Stomach (tissue), 4 donors: ENCODE measurements at regions not wholly inside any gene's neighbourhood (a gene's known extent, or its start where the extent isn't known, plus 50 kb on each side); places are given as distances from the start of the nearest gene placed in this dataset.

ENCODE experiments used
- CTCF ChIP-seq, 7 experiments: fragments of 450-650 bp in 4 of 7; fragments of 200-600 bp in 3 of 7; sonication (generic) in 3 of 7; IDR thresholded peaks; one replicate each; pipeline ENCODE4 v1.5.1; 2016 to 2019; ENCODE audit warnings: antibody characterized with exemption in 7 of 7, control low read depth in 2 of 7, mild to moderate bottlenecking in 1 of 7
- EP300 ChIP-seq: sonication (generic); formaldehyde crosslinking; IDR thresholded peaks from one replicate; pipeline ENCODE4 v1.6.1; 2017; ENCODE audit warnings: antibody characterized with exemption
- POLR2A ChIP-seq, 4 donors: fragments of 450-650 bp; IDR thresholded peaks; one replicate each; pipeline ENCODE4 v1.6.1; 2016; ENCODE audit warnings: antibody characterized with exemption in 4 of 4, control low read depth in 2 of 4, mild to moderate bottlenecking in 1 of 4, moderate library complexity in 1 of 4
- POLR2AphosphoS5 ChIP-seq, 3 donors: sonication (generic); formaldehyde crosslinking; IDR thresholded peaks; one replicate each; pipeline ENCODE4 v1.6.1; 2016; ENCODE audit warnings: antibody characterized with exemption in 3 of 3

- TF ChIP-seq CTCF (IDR thresholded peaks at IDR 0.05) = no peak
- no peak for TF ChIP-seq POLR2AphosphoS5 (IDR thresholded peaks at IDR 0.05)
- no peak for TF ChIP-seq EP300
- no peak for TF ChIP-seq POLR2A (IDR thresholded peaks at IDR 0.05)
These were observed 405.7 kb upstream of the SALL1 start for GRCh38 chr16:51556694-51557340.
